Stimulated activated CD8-positive, alpha-beta memory T cell treated with anti-CD3 and anti-CD28 coated beads, Interleukin-2, amount 100 ng/mL, for 48 hours (primary cell): ENCODE measurements at regions not wholly inside any gene's neighbourhood (a gene's known extent, or its start where the extent isn't known, plus 50 kb on each side); places are given as distances from the start of the nearest gene placed in this dataset.
A peak's percentile ranks its signal among the peaks of the same experiment; 100 is the strongest.

Experiments used
- DNase-seq, 2 donors: peaks; one replicate each; pipeline ENCODE4 v3.0.0-alpha.2; 2020; ENCODE audit warnings: low read depth in 2 of 2

- no peak for DNase-seq
Observed at GRCh38 chr6:5946701-5947100, 60.0 kb downstream of the NRN1 start.

GRCh38 chr6:5946181-5946580 is 60.5 kb downstream of the NRN1 start:
- DNase-seq, result no peak

DNA sequence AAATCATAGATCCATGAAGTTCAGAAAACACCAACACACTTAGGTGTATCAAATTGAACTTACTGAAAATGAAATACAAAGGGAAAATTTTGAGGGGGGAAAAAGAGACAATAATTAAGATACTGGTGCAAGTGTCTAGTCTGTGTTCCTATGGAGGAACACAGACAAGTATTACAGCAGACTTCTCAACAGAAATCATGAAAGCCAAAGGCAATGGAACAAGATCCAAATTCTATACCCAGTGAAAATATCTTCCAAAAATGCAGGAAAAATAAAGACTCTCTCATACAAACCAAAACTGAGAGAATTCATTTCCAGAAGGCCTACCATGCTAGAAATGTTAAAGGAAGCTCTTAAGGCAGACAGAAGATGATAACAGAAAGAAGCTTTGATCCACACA is 63.1 kb downstream of the NRN1 start:
- no peak for DNase-seq

DNA sequence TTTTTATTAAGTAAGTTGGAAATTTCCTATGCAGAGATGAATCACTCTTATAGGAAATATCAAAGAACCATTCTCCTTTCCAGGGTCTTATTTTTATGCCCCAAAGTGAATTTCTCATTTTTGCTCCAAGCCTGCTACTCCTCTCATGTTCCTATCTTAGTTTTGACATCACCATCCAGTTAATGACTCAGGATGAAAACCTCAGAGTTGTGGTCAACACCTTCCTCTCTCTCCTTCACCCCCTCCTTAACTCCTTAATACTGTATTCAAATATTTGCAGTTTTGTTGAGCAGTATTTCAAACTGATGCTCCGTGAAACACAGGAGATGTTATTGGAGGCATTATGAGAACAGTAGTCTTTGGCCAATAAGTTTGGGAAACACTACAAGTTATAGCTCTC is 64.1 kb downstream of the NRN1 start:
- no peak for DNase-seq

DNA sequence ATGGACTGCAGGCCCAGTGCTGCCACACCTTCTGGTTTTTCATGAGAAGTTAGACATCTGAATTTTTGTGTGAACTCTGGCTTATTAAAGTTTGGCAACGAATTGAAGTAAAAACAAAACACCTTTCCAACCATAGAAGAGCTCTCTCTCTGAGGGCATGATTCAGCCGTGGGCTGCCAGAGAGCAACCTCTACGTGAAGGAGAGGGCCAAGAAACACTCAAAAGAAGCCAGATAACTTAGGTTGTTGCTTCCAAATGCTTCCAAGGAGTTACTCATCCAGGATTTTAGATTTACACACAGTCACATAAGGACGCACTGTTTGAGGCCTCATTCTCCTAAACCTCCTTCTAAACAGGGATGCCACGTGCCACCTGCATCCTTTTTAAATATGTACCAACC is 65.5 kb downstream of the NRN1 start:
- DNase-seq, result no peak

- DNase-seq, result no peak
Observed at GRCh38 chr6:5938934-5939333, 67.8 kb downstream of the NRN1 start.

- DNase-seq, result no peak
Observed at GRCh38 chr6:5937936-5938706, 68.6 kb downstream of the NRN1 start.

GRCh38 chr6:5937169-5937909 is 69.4 kb downstream of the NRN1 start:
- DNase-seq, result no peak

DNA sequence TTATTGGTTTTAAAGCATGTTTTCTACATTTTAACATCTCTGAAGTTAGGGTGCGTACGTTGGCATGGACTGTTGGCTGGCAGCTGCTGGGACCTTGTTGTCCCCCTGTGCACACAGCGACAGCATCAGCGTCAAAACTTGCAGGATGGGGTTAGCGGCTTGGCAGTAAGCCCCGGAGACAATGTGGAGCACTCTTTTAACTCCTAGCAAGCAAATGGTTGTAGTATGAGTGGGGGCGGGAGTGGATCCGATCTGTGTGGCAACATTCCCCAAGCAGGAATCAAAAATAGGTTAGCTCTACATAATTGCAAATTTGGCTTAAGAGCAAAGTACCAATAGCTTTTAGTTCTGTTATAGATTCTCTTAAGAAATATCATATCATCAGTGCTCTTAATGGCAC is 70.1 kb downstream of the NRN1 start:
- no peak for DNase-seq

DNA sequence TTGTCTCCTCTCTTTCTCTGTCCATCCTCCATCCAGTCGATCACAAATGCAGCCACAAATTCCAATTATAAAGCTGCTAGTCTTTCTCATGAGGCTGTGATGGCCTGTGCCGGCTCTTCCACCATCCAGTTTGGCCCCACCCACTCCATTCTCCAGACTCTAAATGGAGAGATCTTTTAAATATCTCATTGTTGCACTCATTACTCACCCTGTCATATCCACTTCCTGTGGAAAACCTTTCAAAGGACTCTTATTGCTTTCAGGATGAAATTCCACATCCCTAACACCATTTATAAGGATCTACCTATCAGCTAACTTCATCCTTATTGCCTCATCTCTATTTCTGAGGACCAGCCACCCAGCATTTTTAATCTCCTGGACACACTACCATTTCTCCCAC is 70.6 kb downstream of the NRN1 start:
- DNase-seq, result no peak

GRCh38 chr6:5930968-5931367 is 75.8 kb downstream of the NRN1 start:
- no peak for DNase-seq

DNA sequence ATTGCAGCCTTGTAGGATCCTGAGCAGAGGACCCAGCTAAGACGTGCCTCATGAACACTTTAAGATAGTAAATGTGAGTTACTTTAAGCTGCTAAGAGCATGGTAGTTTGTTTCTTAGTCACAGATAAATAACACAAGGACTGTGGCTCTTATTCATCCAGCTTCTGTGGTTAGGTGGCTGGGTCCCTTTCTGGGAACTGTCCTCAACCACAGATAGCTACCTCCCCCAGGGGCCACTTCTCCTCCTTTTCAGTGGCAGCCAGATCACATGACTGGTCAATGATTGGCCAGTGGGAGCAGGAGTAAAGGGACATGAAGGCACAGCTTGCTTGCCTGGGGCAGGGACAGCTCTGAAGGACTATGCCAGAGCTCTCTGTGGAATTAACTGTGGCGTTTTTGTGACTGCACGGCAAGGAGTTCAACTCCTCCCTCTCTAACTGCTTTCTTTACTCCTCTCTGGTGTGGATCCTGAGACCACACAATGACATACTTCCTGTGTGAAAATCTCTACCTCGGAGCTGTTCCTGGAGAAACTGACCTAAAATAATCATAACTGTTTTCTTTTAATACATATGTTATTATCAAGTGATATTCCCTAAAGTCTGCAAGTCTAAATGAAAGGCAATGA is 76.5 kb downstream of the NRN1 start:
- DNase-seq, result peak in 1 of 2 donors; percentile 0

DNA sequence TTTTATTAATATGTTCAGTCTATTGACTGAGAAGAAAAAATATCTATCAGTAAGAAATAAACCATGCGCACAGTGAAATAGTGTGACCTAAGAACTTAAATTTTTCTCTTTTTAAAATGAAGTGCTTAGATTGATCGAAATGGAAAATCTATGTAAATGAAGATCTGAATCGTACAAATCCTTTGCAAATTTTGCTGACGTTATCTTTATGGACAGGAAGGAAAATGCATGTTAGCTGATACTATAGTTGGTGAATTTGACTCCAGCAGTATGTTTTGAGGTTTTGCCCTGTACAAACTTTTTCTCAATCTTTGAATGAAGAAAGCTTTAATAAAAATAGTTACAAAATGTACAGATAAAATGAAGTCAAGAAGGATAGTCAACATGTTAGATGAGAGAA is 82.9 kb downstream of the NRN1 start:
- DNase-seq, result no peak

GRCh38 chr6:5922230-5922629 is 84.5 kb downstream of the NRN1 start:
- no peak for DNase-seq

DNA sequence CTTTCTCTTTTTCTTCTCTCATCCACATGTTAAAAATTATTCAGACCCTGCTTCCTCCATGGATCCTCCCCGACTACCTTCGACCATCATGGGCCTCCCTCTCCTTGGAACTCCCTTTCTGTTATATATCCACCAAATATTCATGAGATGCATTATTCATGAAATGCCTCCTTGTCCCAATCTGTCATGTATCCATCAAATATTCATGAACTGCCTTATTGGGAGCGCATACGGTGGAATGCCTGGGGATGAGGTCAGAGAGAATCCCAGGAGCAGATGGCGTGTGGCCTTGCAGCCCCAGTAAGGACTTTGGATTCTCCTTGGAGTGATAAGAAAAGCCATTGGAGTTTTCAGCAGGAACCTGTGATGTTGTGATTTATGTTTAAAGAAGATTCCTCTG is 97.0 kb downstream of the NRN1 start:
- DNase-seq, result no peak

- no peak for DNase-seq
Observed at GRCh38 chr6:5906842-5907241, 99.9 kb downstream of the NRN1 start.

DNA sequence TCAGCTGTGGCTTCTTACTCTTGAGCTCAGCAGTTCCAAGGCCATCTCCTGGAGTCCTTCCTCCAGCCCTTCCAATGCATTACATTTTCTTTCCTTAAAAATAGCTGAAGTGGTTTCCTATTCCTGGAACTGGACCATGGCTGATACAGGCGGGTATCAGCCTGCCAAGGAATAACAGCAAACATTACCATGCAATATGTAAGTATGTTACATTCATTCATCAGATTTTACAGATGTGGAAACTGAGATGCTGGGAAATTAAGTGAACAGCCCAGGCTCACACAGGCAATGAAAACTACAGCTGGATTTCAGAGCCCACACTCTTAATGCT is 100.4 kb downstream of the NRN1 start:
- DNase-seq, result no peak

DNA sequence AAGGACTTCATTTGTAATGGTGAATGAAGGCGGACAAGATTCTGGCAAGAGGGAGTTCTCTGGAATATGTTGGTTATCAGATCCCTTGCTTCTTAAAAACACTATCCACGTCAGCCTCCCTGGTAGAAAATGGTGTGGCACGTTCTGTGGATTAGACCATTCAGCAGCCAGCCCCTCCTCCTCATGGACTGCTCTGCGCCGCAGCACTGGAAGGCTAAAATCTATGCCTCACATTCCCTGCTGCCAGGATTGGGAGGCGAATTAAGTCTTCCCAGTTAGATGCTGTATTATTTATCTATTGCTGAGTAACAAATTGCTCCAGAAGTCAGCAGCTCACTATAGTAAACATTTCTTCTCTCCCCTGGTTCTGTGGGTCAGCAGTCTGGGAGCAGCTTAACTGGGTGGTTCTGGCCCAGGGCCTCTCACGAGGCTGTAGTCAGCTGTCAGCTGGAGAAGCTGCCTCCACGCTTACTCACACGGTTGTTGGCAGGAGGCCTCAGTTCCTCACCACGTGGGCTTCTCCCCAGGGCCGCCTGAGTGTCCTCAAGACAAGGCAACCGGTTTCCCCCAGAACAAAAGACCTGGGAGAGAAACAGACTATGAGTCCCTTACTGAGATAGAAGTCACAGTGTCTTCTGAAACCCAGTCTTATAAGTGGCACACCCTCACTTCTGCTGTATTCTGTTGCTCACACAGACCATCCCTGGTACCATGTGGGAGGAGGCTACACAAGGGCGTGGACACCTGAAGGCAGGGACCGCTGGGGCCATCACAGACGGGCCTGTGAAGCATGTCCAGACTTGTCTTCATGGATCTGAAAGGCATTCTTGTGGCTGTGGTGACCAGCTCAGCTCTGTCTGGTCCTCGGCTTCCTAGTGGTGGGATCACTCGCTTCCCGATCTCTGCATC is 101.0 kb downstream of the NRN1 start:
- DNase-seq, result no peak

- DNase-seq, result no peak
Observed at GRCh38 chr6:5904532-5904931, 102.2 kb downstream of the NRN1 start.

DNA sequence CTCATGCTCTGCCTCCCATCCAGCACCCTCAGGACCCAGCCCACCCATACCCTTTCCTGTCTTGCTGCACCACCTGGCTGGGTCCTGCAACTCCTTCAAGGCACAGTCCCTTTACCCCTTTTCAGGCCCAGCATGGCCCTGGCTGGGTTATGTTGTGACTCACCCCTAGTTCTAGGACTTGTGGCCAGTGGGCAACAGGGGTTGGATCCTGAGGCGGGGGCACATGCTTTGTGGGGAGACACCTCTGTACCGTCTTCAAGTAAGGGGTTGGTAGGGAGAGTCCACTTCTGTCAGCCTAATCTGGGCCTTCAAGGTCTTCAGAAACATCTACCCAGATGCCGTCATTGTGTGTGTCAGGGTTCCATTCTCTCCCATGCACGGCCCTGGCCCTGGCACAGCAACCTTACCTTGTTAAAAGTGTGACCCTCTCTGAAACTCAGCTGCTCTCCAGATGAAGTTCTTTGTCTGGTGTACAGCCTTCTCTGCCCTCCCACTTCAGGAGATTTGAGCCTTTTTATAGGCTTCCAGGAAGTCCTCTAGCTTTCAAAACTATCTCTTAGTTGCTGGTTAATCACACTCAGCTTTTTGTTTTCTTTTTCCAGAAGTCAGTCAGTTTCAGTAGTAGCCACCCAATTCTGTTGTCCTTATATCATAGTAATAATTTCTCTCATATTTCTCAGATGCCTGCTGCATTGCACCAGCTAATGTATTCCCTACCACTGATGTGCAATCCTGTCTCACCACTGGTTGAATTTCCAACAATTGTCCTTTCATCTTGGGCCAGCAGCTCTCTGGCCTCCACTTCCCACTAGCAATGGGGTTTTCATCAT is 107.3 kb downstream of the NRN1 start:
- no peak for DNase-seq

GRCh38 chr6:5898563-5898962 is 108.2 kb downstream of the NRN1 start:
- no peak for DNase-seq
